Cardiac muscle cell (in vitro differentiated cells and primary cell): ENCODE measurements at regions not wholly inside any gene's neighbourhood (a gene's known extent, or its start where the extent isn't known, plus 50 kb on each side); places are given as distances from the start of the nearest gene placed in this dataset.

Experiments used
- DNase-seq, 2 donors: peaks; one replicate each; pipeline versions ENCODE4 v3.0.0 to v3.0.0-alpha.2; 2010 to 2017; ENCODE audit warnings: low read depth in 1 of 2, low spot score in 1 of 2
- H3K27ac ChIP-seq: fragments of 200-600 bp; sonication (generic); 2 replicates; pipeline ENCODE4 v1.5.1; 2016
- H3K27me3 ChIP-seq: fragments of 200-600 bp; sonication (generic); 2 replicates; pipeline ENCODE4 v1.6.0; 2016; ENCODE audit warnings: control low read depth
- H3K36me3 ChIP-seq: fragments of 200-600 bp; sonication (generic); 2 replicates; pipeline ENCODE4 v1.5.1; 2016; ENCODE audit warnings: control low read depth
- H3K4me1 ChIP-seq: fragments of 200-600 bp; sonication (generic); 2 replicates; pipeline ENCODE4 v1.8.1; 2017; ENCODE audit warnings: low read depth, mild to moderate bottlenecking, mixed run types
- H3K4me3 ChIP-seq: fragments of 200-600 bp; sonication (generic); 2 replicates; pipeline ENCODE4 v1.5.1; 2016; ENCODE audit warnings: mild to moderate bottlenecking
- H3K9me3 ChIP-seq: fragments of 200-600 bp; sonication (generic); 2 replicates; pipeline ENCODE4 v1.5.1; 2017; ENCODE audit warnings: low read depth, mild to moderate bottlenecking, control low read depth
- CTCF ChIP-seq: IDR thresholded peaks from 2 replicates; pipeline ENCODE4 v1.5.1; 2012; ENCODE audit warnings: low read depth, mild to moderate bottlenecking, low read length

GRCh38 chr13:39915418-39915817 is 260.0 kb downstream of the COG6 start:
- Histone ChIP-seq H3K9me3 (no peaks in the 10 kb centered on the region), H3K27ac (no peak overlapping the region), H3K27me3 (no peaks in the 10 kb centered on the region), H3K4me1 (peaks cover under 1% of the 10 kb centered on the region), H3K4me3 (no peak overlapping the region), H3K36me3 (no peaks in the 10 kb centered on the region)
- TF ChIP-seq CTCF = no peak
- DNase-seq = no peak

DNA sequence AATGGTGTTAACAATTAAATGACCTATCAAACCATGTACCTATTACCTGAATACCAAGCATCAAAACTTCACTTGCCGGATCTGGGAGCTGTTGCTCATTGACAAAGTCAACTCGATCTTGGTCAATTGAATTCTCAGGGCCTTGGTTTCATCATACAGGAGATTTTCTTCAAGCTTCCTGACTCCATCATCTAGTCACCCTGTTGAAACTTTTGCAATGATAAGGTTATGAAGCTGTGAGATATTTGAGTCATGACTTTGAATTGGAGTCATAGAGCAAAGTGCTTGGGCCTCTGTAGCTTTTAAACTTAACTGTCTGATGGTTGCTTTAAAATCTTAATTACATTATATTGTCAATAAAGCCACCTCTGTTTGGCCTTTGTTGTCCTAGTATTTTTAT is 260.9 kb downstream of the COG6 start:
- Histone ChIP-seq H3K4me1 (no peaks in the 10 kb centered on the region), H3K27me3 (no peaks in the 10 kb centered on the region), H3K36me3 (no peaks in the 10 kb centered on the region), H3K9me3 (no peaks in the 10 kb centered on the region), H3K27ac (no peak overlapping the region), H3K4me3 (no peak overlapping the region)
- no peak for TF ChIP-seq CTCF
- peak in 1 of 2 donors; percentile 36 for DNase-seq

DNA sequence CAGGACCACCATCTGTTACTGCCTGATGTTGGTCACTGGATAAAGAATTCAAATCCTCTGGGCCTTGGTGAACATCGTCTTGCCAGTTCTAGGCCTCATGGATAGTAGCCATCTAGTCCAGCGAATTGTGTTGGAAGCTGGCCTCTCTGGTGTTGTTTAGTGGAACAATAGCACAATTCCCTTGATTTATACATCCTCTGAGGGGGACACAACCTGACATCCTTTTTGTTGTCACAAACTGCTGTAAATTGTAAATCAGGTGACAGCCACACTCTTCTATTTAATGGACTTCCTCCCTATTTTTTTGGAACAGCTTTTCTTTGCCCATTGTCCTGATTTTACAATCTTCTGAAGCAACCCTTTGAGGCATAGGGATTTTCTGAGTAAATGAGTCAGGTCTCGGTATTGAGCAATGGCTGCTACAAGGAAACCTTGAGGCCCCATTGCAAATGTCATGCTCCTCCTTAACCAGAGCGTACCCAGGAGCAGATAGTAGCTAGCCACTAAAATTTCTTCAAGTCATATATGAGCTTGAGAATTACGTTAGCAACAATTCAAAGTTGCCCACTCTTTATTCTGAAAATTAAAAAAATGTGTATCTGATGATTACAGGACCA is 263.3 kb downstream of the COG6 start:
- H3K9me3 ChIP-seq = no peaks in the 10 kb centered on the region
- no peak overlapping the region for H3K27ac ChIP-seq
- H3K36me3 ChIP-seq = no peaks in the 10 kb centered on the region
- H3K4me3 ChIP-seq = no peak overlapping the region
- H3K4me1 ChIP-seq = no peaks in the 10 kb centered on the region
- H3K27me3 ChIP-seq = no peaks in the 10 kb centered on the region
- no peak for TF ChIP-seq CTCF
- peak in 1 of 2 donors; percentile 57 for DNase-seq

- TF ChIP-seq CTCF = no peak
- Histone ChIP-seq H3K27me3 (no peaks in the 10 kb centered on the region), H3K27ac (no peak overlapping the region), H3K4me3 (no peak overlapping the region), H3K4me1 (no peaks in the 10 kb centered on the region), H3K36me3 (no peaks in the 10 kb centered on the region), H3K9me3 (no peaks in the 10 kb centered on the region)
- DNase-seq = no peak
These were observed 265.2 kb downstream of the COG6 start for GRCh38 chr13:39920613-39921012.

- no peak overlapping the region for H3K4me3 ChIP-seq
- no peaks in the 10 kb centered on the region for H3K4me1 ChIP-seq
- no peaks in the 10 kb centered on the region for H3K36me3 ChIP-seq
These were observed 270.9 kb downstream of the COG6 start for GRCh38 chr13:39926345-39926744.

More at GRCh38 chr13:39926345-39926744, 270.9 kb downstream of the COG6 start:
- Histone ChIP-seq H3K27me3 (no peaks in the 10 kb centered on the region), H3K27ac (no peak overlapping the region), H3K9me3 (no peaks in the 10 kb centered on the region)
- DNase-seq = no peak
- no peak for TF ChIP-seq CTCF
